ENCODE measurements at regions not wholly inside any gene's neighbourhood (a gene's known extent, or its start where the extent isn't known, plus 50 kb on each side); places are given as distances from the start of the nearest gene placed in this dataset.

- Histone ChIP-seq H2AFZ (no peak overlapping the region), H3K4me1 (ENCODE audit: insufficient read depth) (peaks cover 16% of the 10 kb centered on the region), H3K36me3 (replicated peaks; ENCODE audit: insufficient read depth, low read depth) (no peaks in the 10 kb centered on the region), H4K20me1 (ENCODE audit: insufficient read depth, poor library complexity, severe bottlenecking) (no peaks in the 10 kb centered on the region), H3K9me2 (replicated peaks; ENCODE audit: insufficient read depth) (no peaks in the 10 kb centered on the region), H3K27me3 (no peaks in the 10 kb centered on the region), H3K4me3 (no peak overlapping the region), H3K27ac (no peak overlapping the region), H3K79me2 (no peaks in the 10 kb centered on the region), H3K4me2 (no peak overlapping the region), H3K9me3 (ENCODE audit: low read depth) (no peaks in the 10 kb centered on the region)
- DNase-seq (ENCODE audit: low spot score), result no peak
- WGBS (ENCODE audit: low lambda C conversion rate, missing lambda C conversion rate), result 83% methylated on average over 2 of the region's 2 CpGs
- TF ChIP-seq EZH2 (IDR thresholded peaks at IDR 0.05; ENCODE audit: borderline replicate concordance) (no peak), EZH2phosphoT487 (IDR thresholded peaks at IDR 0.05; ENCODE audit: low read depth, severe bottlenecking, unreplicated experiment) (no peak)
- TF ChIP-seq, protein P1, sequence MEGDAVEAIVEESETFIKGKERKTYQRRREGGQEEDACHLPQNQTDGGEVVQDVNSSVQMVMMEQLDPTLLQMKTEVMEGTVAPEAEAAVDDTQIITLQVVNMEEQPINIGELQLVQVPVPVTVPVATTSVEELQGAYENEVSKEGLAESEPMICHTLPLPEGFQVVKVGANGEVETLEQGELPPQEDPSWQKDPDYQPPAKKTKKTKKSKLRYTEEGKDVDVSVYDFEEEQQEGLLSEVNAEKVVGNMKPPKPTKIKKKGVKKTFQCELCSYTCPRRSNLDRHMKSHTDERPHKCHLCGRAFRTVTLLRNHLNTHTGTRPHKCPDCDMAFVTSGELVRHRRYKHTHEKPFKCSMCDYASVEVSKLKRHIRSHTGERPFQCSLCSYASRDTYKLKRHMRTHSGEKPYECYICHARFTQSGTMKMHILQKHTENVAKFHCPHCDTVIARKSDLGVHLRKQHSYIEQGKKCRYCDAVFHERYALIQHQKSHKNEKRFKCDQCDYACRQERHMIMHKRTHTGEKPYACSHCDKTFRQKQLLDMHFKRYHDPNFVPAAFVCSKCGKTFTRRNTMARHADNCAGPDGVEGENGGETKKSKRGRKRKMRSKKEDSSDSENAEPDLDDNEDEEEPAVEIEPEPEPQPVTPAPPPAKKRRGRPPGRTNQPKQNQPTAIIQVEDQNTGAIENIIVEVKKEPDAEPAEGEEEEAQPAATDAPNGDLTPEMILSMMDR (IDR thresholded peaks at IDR 0.05; ENCODE audit: poor library complexity), result no peak
Measured at GRCh38 chr5:167702014-167702413, 589.4 kb upstream of the WWC1 start.

- H3K4me3 ChIP-seq, result no peak overlapping the region
- no peak overlapping the region for H3K27ac ChIP-seq
- WGBS (ENCODE audit: low lambda C conversion rate, missing lambda C conversion rate), result 75% methylated on average over 3 of the region's 3 CpGs
- no peaks in the 10 kb centered on the region for H4K20me1 ChIP-seq (ENCODE audit: insufficient read depth, poor library complexity, severe bottlenecking)
- no peak overlapping the region for H2AFZ ChIP-seq
- H3K9me3 ChIP-seq (ENCODE audit: low read depth), result no peaks in the 10 kb centered on the region
- H3K36me3 ChIP-seq (replicated peaks; ENCODE audit: insufficient read depth, low read depth), result no peaks in the 10 kb centered on the region
- no peaks in the 10 kb centered on the region for H3K79me2 ChIP-seq
- H3K9me2 ChIP-seq (replicated peaks; ENCODE audit: insufficient read depth), result no peaks in the 10 kb centered on the region
- no peaks in the 10 kb centered on the region for H3K4me1 ChIP-seq (ENCODE audit: insufficient read depth)
- H3K4me2 ChIP-seq, result no peak overlapping the region
- TF ChIP-seq, protein P1 (IDR thresholded peaks at IDR 0.05; ENCODE audit: poor library complexity), result no peak
- TF ChIP-seq EZH2phosphoT487 (IDR thresholded peaks at IDR 0.05; ENCODE audit: low read depth, severe bottlenecking, unreplicated experiment) (no peak), EZH2 (IDR thresholded peaks at IDR 0.05; ENCODE audit: borderline replicate concordance) (no peak)
- no peak for DNase-seq (ENCODE audit: low spot score)
- no peaks in the 10 kb centered on the region for H3K27me3 ChIP-seq
Measured at GRCh38 chr5:167708449-167708848, 583.0 kb upstream of the WWC1 start.

- no peak overlapping the region for H3K4me3 ChIP-seq
- no peak overlapping the region for H3K4me2 ChIP-seq
- 91% methylated on average over 4 of the region's 4 CpGs for WGBS (ENCODE audit: low lambda C conversion rate, missing lambda C conversion rate)
- H3K9me2 ChIP-seq (replicated peaks; ENCODE audit: insufficient read depth), result no peaks in the 10 kb centered on the region
- TF ChIP-seq EZH2 (IDR thresholded peaks at IDR 0.05; ENCODE audit: borderline replicate concordance) (no peak), EZH2phosphoT487 (IDR thresholded peaks at IDR 0.05; ENCODE audit: low read depth, severe bottlenecking, unreplicated experiment) (no peak)
- TF ChIP-seq, protein P1 (IDR thresholded peaks at IDR 0.05; ENCODE audit: poor library complexity), result no peak
- no peaks in the 10 kb centered on the region for H3K79me2 ChIP-seq
- H3K27me3 ChIP-seq, result no peaks in the 10 kb centered on the region
- no peaks in the 10 kb centered on the region for H3K4me1 ChIP-seq (ENCODE audit: insufficient read depth)
- no peaks in the 10 kb centered on the region for H4K20me1 ChIP-seq (ENCODE audit: insufficient read depth, poor library complexity, severe bottlenecking)
- no peak overlapping the region for H3K27ac ChIP-seq
- DNase-seq (ENCODE audit: low spot score), result no peak
- H3K36me3 ChIP-seq (replicated peaks; ENCODE audit: insufficient read depth, low read depth), result no peaks in the 10 kb centered on the region
- no peaks in the 10 kb centered on the region for H3K9me3 ChIP-seq (ENCODE audit: low read depth)
- no peak overlapping the region for H2AFZ ChIP-seq
Measured at GRCh38 chr5:167709625-167710024, 581.8 kb upstream of the WWC1 start.

Measured in hepatocyte (in vitro differentiated cells).